ENCODE measurements at regions not wholly inside any gene's neighbourhood (a gene's known extent, or its start where the extent isn't known, plus 50 kb on each side); places are given as distances from the start of the nearest gene placed in this dataset.

DNA sequence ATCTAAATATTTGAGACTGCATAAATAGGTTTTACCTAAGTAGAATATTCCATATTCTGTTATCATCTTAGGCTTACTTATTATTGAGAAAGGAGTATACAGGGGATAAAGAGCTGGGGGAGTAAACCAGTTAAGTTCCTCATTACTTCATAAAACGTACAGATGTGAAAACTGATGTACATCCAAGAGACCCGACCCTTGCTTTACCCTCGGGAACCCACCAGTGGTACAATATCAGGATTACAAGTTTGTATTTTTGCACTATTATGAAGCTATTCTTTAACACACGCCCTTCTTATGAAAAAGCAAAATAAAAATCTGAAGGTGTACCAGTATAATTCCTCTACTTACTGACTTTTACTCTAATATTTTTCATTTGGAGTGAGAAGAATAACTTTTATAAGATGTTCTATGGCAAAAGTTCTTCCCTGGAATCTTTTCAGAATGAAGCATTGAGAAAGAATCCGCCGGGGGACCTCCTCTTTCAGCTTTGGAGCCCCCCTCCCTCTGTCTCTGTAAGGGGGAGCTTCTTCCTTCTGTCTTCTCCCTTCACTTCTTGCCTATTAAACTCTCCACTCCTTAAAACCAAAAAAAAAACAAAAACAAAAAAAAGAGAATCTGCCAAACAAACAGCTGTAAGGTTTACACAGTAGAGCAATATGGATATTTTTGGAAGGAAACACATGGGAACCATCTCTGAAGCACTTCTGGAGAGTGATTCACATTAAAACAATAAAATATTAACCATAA is 550.0 kb downstream of the TNS3 start:
- WGBS, 2 donors, result 47 to 59% methylated on average over 6 of the region's 6 CpGs
- intact Hi-C loops (cut with DNase I; ENCODE audit: low total_unique reads), result no loop called here
- Histone ChIP-seq H3K4me1 (peaks cover 5% of the 10 kb centered on the region), H3K27me3 (no peaks in the 10 kb centered on the region), H3K27ac (no peak overlapping the region), H3K36me3 (ENCODE audit: low read depth, missing control alignments) (no peaks in the 10 kb centered on the region), H3K9me3 (no peaks in the 10 kb centered on the region), H3K4me3 (no peak overlapping the region)
- DNase-seq, result no peak
- TF ChIP-seq, protein P1, sequence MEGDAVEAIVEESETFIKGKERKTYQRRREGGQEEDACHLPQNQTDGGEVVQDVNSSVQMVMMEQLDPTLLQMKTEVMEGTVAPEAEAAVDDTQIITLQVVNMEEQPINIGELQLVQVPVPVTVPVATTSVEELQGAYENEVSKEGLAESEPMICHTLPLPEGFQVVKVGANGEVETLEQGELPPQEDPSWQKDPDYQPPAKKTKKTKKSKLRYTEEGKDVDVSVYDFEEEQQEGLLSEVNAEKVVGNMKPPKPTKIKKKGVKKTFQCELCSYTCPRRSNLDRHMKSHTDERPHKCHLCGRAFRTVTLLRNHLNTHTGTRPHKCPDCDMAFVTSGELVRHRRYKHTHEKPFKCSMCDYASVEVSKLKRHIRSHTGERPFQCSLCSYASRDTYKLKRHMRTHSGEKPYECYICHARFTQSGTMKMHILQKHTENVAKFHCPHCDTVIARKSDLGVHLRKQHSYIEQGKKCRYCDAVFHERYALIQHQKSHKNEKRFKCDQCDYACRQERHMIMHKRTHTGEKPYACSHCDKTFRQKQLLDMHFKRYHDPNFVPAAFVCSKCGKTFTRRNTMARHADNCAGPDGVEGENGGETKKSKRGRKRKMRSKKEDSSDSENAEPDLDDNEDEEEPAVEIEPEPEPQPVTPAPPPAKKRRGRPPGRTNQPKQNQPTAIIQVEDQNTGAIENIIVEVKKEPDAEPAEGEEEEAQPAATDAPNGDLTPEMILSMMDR (IDR thresholded peaks at IDR 0.05), result no peak
- no peak for TF ChIP-seq POLR2A (IDR thresholded peaks at IDR 0.05)

DNA sequence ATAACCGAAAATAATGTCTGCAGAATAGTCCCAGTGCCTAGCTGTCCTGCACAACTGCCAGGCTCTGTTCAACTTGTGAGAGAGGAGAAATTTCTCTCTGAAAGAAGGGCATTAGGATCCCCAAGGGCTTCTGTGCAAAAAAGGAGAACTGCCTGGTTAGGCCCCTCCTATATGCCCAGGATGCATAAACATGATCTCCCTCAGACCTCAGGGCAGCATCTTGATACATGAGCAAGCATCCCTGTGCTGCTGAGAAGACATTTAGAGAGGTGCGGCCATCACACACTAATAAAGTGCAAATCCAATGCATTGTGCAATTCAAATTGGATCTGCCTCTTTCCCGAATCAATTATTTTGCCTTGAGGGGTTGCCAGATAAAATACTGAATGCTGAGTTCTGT is 553.6 kb downstream of the TNS3 start:
- H3K27me3 ChIP-seq, result no peaks in the 10 kb centered on the region
- WGBS, 2 donors, result 81 to 83% methylated on average over 3 of the region's 3 CpGs
- H3K4me1 ChIP-seq, result no peaks in the 10 kb centered on the region
- H3K4me3 ChIP-seq, result no peak overlapping the region
- H3K9me3 ChIP-seq, result no peaks in the 10 kb centered on the region
- intact Hi-C loops (cut with DNase I; ENCODE audit: low total_unique reads), result no loop called here
- H3K27ac ChIP-seq, result no peak overlapping the region
- no peak for DNase-seq
- TF ChIP-seq, protein P1 (IDR thresholded peaks at IDR 0.05), result no peak
- TF ChIP-seq POLR2A (IDR thresholded peaks at IDR 0.05), result no peak
- H3K36me3 ChIP-seq (ENCODE audit: low read depth, missing control alignments), result no peaks in the 10 kb centered on the region

DNA sequence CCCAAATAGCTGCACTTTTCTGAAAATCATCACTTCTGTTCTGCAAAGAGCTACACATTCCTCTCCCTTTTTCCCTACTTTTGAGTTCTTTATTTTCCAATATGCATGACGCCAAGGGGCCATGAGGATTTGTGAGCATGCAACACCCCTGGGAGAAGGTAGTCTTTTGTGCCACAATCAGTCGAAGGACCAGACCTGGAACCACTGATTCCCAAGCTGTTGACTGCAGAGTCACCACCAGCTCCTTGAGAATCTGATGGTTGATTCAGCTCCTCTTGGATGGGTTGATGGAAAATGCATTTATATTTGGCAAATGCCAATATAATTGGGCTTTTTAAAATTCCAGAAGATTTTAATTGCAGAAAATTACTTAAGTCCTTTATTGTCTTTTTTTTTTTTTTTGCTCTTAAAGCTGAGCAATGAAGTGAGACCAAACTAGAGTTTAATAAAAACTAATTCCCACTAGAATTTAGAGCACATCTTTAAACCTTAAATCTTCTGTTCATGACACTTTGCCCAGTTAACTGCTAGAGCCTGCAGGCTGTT is 554.1 kb downstream of the TNS3 start:
- TF ChIP-seq, protein P1 (IDR thresholded peaks at IDR 0.05), result no peak
- no peak for TF ChIP-seq POLR2A (IDR thresholded peaks at IDR 0.05)
- H3K9me3 ChIP-seq, result no peaks in the 10 kb centered on the region
- no peak for DNase-seq
- H3K36me3 ChIP-seq (ENCODE audit: low read depth, missing control alignments), result no peaks in the 10 kb centered on the region
- H3K4me3 ChIP-seq, result no peak overlapping the region
- no peaks in the 10 kb centered on the region for H3K4me1 ChIP-seq
- H3K27me3 ChIP-seq, result no peaks in the 10 kb centered on the region
- whole genome bisulfite sequencing, 2 donors, result 81 to 88% methylated on average over 2 of the region's 2 CpGs
- intact Hi-C loops (cut with DNase I; ENCODE audit: low total_unique reads), result no loop called here
- no peak overlapping the region for H3K27ac ChIP-seq

DNA sequence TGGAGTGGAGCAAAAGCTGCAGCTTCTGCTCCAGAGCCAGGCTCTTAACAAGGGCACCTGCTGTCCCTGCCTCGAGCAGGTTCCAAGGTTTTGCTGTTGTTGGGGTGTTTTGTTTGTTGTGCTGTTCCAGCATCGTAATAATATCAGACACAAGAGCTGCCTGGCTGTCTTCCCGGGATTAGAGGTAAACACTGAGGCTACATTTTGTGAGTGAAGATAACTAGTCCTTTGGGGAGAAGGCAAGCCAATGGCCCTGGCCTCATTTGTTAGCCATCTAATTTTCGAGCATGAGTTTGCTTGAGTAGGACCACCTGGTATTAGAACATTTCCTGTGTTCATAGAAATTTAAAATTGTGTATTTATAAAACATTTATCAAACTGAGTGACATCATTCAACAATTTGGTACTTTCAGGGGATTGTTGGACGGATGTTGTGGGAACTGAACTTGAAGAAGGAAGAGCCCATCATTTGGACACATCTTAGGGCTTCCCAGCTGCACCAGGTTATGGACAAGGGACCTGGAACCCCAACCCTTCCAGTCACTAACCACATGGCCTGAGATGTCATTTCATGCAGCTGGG is 555.0 kb downstream of the TNS3 start:
- peak; percentile 35 for DNase-seq
- no peak overlapping the region for H3K4me3 ChIP-seq
- intact Hi-C loops (cut with DNase I; ENCODE audit: low total_unique reads), result no loop called here
- 49 to 74% methylated on average over 5 of the region's 5 CpGs for WGBS, 2 donors
- H3K36me3 ChIP-seq (ENCODE audit: low read depth, missing control alignments), result no peaks in the 10 kb centered on the region
- H3K27me3 ChIP-seq, result no peaks in the 10 kb centered on the region
- TF ChIP-seq POLR2A (IDR thresholded peaks at IDR 0.05), result no peak
- TF ChIP-seq, protein P1 (IDR thresholded peaks at IDR 0.05), result no peak
- H3K27ac ChIP-seq, result no peak overlapping the region
- no peaks in the 10 kb centered on the region for H3K4me1 ChIP-seq
- no peaks in the 10 kb centered on the region for H3K9me3 ChIP-seq
